Esophagus mucosa (tissue), 1 donor: ENCODE measurements at regions not wholly inside any gene's neighbourhood (a gene's known extent, or its start where the extent isn't known, plus 50 kb on each side); places are given as distances from the start of the nearest gene placed in this dataset.
A peak's percentile ranks its signal among the peaks of the same experiment; 100 is the strongest.

Experiments used
- ATAC-seq: fragments of 200-7000 bp; cut with Tn5 transposase; one replicate; pipeline ENCODE4 v1.9.1; 2020
- donor health status: DM: yes; HTN: yes; CAD: no.

GRCh38 chr14:103207388-103208072, 84.3 kb downstream of the TNFAIP2 start:
- peak; percentile 64 for ATAC-seq

- no peak for ATAC-seq
Observed at GRCh38 chr14:103209054-103209453, 85.8 kb downstream of the TNFAIP2 start.

- ATAC-seq: no peak
Observed at GRCh38 chr14:103209506-103209905, 86.2 kb downstream of the TNFAIP2 start.

GRCh38 chr14:103213331-103213730, 90.1 kb downstream of the TNFAIP2 start:
- ATAC-seq: no peak

GRCh38 chr14:103214461-103214958, 91.2 kb downstream of the TNFAIP2 start:
- ATAC-seq: no peak

- ATAC-seq: no peak
Observed at GRCh38 chr14:103216399-103216798, 93.1 kb downstream of the TNFAIP2 start.

GRCh38 chr14:103216857-103217256, 93.6 kb downstream of the TNFAIP2 start:
- no peak for ATAC-seq

- no peak for ATAC-seq
Observed at GRCh38 chr14:103217538-103217937, 94.3 kb downstream of the TNFAIP2 start.

- ATAC-seq: peak; percentile 32
Observed at GRCh38 chr14:103220134-103220981, 97.1 kb downstream of the TNFAIP2 start.

GRCh38 chr14:103220982-103221641, 97.9 kb downstream of the TNFAIP2 start:
- no peak for ATAC-seq

GRCh38 chr14:103221781-103222358, 98.6 kb downstream of the TNFAIP2 start:
- no peak for ATAC-seq

- ATAC-seq: no peak
Observed at GRCh38 chr14:103223818-103224352, 100.6 kb downstream of the TNFAIP2 start.

GRCh38 chr14:103225062-103225461, 101.8 kb downstream of the TNFAIP2 start:
- ATAC-seq: no peak

GRCh38 chr14:103225476-103225875, 102.2 kb downstream of the TNFAIP2 start:
- no peak for ATAC-seq

GRCh38 chr14:103227094-103227768, 104.0 kb downstream of the TNFAIP2 start:
- no peak for ATAC-seq

GRCh38 chr14:103228076-103228806, 105.0 kb downstream of the TNFAIP2 start:
- no peak for ATAC-seq

- no peak for ATAC-seq
Observed at GRCh38 chr14:103228866-103229265, 105.2 kb upstream of the EIF5 start.

GRCh38 chr14:103230021-103230420, 104.0 kb upstream of the EIF5 start:
- no peak for ATAC-seq

- no peak for ATAC-seq
Observed at GRCh38 chr14:103230658-103231334, 103.2 kb upstream of the EIF5 start.

- no peak for ATAC-seq
Observed at GRCh38 chr14:103231376-103232019, 102.5 kb upstream of the EIF5 start.
